ENCODE measurements at regions not wholly inside any gene's neighbourhood (a gene's known extent, or its start where the extent isn't known, plus 50 kb on each side); places are given as distances from the start of the nearest gene placed in this dataset.

DNA sequence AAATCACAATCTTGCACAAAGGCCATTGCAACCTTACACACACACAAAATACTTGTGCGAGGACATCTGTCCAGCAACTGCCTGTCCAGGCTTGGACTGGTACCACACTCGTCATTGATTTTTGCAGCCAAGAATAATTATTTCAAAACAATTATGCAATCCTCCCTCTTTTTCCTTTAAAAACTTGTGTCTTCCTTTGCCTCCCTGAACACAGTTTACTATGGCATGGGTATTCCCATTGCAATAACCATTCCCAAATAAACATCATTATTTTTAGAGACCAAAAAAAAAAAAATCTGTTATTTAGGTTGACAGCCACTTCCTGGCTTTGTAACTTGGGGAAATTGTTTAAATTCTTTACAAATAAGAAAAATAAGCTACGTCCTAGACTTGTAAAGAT is 54.0 kb downstream of the C11orf91 start:
- no peak for DNase-seq (ENCODE audit: extremely low read depth in 1 of 2, low read depth in 1 of 2)

DNA sequence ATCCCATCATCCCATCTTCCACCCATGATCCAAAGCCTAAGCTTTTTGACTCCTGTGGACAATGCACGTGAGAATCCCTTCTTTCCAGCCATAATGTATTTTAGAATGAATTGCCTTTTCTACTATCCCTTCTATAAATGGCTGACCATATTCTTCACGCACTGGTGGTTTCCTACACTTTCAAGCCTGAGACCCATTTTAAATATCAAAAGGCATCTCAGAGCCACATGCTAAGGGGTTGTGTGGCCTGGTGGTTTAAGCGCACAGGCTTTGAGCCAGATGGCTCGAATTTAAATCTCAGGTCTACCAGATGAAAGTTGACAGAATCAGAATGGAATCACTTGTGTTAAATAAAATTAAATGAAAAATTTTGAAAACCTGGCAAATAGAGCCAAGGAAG is 54.5 kb downstream of the C11orf91 start:
- no peak for DNase-seq (ENCODE audit: extremely low read depth in 1 of 2, low read depth in 1 of 2)

- DNase-seq (ENCODE audit: extremely low read depth in 1 of 2, low read depth in 1 of 2): no peak
Measured at GRCh38 chr11:33645686-33646085, 54.9 kb downstream of the C11orf91 start.

DNA sequence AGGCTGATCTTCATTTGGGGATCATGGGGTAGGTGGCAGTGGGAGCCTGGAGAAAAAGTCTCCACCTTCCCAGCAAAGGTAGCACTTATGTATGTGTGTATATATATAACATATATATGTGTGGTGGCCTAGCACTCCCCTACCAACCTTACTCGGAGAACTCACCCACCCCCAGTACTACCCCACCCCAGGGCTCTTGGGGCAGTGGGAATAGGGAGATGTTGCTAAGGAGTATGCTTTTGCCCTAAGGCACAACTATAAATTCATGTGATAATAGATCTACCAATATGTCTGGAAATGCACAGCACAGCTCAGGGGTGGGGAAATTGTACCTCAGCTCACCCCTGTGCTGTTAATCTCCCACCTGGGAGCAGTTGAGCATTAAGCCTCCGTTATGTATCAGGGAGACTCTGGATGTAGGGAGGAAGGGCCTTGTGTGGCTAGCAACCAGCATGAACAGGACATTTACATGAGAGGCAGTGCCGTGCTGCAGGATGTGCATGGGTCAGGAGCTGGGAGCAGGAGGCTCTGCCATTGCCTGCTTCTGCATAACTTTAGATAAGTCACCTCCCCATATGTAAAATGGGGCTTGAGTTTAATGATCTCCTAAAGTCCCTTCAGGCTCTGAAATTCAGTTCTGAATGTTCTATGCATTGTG is 57.3 kb downstream of the C11orf91 start:
- no peak for DNase-seq (ENCODE audit: extremely low read depth in 1 of 2, low read depth in 1 of 2)

DNA sequence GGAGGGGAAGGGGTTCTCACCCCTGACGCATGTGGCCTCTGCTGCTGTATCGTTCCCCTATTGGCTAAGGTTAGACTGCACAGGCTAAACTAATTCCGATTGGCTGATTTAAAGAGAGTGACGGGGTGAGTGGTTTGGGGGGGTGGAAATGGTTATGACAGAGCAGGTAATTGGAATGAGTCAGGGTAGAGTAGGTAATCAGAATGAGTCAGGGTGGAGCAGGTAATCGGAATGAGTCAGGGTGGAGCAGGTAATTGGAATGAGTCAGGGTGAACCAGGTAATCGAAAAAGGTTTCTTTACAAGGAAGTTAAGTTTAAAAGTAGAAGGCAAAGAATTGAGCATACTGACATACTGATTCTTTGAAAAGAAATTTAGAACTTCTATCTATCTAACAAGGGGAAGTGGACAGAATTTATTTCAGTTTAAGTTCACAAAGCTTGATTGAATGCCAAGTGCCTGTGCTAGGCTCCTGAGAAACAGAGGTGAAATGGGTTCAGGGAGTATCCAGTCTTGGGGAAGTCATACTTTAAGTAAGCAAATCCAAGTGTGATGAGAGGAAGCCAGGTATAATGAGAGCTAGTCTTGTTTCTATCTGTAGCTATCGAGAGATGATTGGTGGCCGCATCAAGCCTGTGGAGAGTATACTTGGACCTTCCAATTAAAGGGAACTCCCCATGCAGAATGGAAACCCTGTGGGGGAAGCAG is 58.0 kb downstream of the C11orf91 start:
- DNase-seq (ENCODE audit: extremely low read depth in 1 of 2, low read depth in 1 of 2): no peak

DNA sequence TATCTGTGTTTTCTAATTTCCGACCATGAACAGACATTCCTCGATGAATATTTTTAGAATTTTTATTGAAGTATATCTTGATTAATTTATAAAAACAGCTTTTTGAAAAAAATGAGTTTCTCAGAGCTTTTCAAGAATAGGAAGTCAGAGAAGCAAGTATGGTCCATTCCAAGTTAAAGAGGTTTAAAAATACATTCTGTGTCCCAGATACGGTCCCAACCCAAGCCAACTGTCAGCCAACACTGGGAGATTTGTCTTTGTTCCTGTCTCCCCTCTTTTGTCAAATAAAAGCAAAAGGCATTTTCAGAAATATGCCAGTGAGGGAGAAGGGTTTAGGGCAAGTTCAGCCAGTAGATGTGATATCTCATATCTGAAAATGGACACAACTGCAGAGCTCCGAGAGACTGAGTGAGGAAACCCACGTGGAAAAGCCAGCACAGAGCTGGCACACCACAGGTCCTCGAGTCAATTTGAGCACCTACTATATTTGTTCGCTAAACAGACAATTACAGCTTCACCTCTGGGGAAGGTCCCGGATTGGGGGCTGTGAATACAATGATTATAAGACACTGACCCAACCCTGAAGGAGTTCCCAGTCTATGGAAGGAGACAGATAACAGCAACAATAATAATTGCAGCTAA is 59.8 kb downstream of the C11orf91 start:
- no peak for DNase-seq (ENCODE audit: extremely low read depth in 1 of 2, low read depth in 1 of 2)

DNA sequence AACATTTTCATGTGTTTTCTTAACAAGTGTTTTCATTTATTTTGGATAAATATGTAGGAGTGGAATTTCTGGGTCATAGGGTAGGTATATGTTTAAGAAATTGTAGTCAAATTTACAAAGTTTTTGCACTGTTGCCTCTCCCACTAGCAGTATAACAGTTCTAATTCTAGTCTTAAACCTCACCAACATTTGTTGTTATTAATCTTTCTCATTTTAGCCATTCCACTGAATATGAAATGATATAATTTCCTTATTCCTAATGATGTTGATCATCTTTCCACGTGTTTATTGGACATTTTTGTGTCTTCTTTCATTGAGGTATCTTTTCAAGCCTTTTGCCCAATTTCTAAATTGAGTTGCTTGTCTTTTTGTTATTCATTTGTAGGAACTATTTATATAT is 62.0 kb downstream of the C11orf91 start:
- no peak for DNase-seq (ENCODE audit: extremely low read depth in 1 of 2, low read depth in 1 of 2)

DNA sequence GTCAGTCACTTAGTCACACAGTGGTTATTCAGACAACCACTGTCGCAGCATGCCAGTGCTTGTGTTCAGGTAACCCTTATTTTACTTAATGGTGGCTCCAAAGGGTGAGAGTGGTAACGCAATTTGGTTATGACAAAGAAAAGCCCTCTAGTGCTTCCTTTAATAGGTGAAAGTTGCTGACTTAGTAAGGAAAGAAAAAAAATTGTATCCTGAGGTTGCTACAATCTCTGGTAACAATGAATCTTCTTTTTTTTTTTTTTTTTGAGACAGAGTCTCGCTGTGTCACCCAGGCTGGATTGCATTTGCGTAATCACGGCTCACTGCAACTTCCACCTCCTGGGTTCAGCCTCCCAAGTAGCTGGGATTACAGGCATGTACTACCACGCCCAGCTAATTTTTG is 64.5 kb downstream of the C11orf91 start:
- no peak for DNase-seq (ENCODE audit: extremely low read depth in 1 of 2, low read depth in 1 of 2)

- DNase-seq (ENCODE audit: extremely low read depth in 1 of 2, low read depth in 1 of 2): no peak
Measured at GRCh38 chr11:33635161-33635560, 65.5 kb downstream of the C11orf91 start.

DNA sequence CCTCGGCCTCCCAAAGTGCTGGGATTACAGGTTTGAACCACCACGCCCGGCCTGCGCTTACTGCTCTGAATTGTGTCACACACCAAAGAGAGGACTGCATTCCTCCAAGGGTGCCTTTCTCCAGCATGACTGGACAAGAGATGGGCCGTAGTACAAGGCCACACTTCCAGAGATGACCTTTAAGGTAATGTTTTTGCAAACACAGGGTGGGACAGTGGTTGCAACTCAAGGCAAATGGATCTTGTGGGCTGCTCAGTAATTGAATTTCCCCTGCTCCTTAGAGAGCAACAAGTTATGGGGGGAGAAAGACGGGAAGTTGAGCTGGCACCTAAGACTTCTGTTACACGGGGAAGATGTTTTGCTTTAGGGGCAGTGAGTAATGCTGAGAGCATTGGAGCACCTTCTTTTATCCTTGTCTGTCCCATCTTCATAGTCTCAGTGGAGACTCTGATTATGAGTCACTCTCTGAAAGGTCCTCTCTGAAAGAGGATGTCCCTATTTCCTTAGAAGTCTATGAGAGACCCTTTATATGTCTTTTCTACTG is 66.3 kb downstream of the C11orf91 start:
- DNase-seq (ENCODE audit: extremely low read depth in 1 of 2, low read depth in 1 of 2): no peak

- DNase-seq (ENCODE audit: extremely low read depth in 1 of 2, low read depth in 1 of 2): no peak
Measured at GRCh38 chr11:33633251-33634003, 67.2 kb downstream of the C11orf91 start.

DNA sequence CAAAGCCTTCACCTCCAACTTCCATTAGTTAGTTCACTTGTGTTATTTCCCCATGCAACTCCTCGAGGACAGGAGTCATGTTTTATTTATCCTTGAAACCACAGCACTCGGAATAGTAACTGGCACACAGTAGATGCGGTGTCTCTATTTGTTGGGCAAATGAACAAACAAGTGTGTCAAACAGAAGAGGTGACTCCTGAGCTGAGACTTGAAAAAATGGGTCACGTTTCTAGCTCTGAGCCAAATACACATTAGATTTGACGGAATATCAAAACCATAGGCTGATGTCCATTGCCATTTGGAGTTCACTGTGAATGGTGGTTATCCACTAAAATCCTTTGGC is 68.9 kb downstream of the C11orf91 start:
- no peak for DNase-seq (ENCODE audit: extremely low read depth in 1 of 2, low read depth in 1 of 2)

- no peak for DNase-seq (ENCODE audit: extremely low read depth in 1 of 2, low read depth in 1 of 2)
Measured at GRCh38 chr11:33630936-33631748, 69.5 kb downstream of the C11orf91 start.

DNA sequence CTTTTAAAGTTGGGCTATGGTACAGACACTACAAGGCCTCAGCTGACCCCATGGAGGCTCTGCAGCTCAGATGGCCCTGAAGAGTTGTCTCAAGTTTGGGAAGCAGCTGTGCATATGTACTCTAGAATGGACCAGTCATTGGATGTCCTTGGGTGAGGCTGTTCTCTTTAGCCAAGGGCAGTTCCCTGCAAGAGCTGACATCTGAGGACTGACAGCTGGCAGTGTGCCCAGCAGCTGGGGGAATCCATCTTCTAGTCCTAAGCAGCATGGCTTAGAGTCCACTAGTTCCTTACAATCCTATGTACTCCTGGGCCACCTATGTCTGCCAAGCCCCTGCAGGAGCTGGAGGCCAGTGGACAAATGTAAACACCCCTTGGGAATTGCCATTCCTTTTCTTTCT is 76.5 kb downstream of the C11orf91 start:
- no peak for DNase-seq (ENCODE audit: extremely low read depth in 1 of 2, low read depth in 1 of 2)

DNA sequence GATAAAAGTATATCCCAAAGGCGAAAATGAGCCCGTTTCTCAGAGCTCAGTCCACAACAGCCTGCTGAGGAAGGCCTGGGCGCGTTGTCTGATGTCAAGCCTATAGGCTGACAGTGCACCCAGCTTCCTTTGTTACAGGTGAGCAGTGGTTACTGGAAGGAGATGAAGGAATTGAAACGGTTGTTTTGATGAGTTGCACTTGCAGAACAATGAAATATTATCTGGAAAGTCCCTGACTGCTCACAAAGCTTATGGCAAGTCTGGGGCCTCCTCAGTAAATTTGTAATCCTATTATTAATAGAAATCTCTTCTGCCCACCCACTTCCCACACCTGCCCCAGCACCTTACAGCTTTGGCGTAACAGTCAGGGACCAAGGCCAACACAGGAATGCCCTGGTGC is 77.8 kb downstream of the C11orf91 start:
- no peak for DNase-seq (ENCODE audit: extremely low read depth in 1 of 2, low read depth in 1 of 2)

GRCh38 chr11:33622186-33622585 is 78.4 kb downstream of the C11orf91 start:
- no peak for DNase-seq (ENCODE audit: extremely low read depth in 1 of 2, low read depth in 1 of 2)

DNA sequence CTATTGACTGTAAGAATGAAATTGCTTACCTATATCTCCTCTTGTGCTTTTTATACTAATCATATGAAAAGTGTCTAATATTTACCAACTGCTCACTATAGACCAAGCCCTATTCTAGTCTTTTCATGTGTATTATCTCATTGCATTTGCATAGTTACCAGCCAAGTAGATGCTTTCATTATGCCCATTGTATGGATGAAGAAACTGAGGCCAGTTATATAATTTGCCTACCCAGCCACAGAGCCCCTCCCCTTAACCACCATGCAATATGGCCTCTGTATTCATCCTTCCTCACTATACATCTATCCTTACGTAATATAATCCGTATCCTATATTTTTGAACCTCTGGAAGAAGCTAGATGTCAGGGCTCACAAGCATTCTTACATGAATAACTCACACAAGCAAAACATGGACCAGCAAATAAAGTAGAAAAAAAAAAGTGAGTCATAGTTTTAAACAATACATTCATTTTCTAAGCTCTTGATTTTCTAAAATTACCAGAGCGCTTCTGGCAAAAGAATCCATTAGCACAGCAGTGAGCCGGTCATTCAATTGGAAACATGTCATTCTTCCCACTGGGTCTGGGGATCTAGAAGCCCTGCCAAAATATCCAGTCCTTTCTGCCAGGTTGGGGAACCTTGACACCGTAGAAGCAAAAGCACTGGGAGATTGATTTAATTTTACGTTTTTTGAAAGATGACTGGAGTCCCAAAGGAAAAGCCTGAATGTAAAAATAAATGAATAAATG is 80.0 kb downstream of the C11orf91 start:
- no peak for DNase-seq (ENCODE audit: extremely low read depth in 1 of 2, low read depth in 1 of 2)

DNA sequence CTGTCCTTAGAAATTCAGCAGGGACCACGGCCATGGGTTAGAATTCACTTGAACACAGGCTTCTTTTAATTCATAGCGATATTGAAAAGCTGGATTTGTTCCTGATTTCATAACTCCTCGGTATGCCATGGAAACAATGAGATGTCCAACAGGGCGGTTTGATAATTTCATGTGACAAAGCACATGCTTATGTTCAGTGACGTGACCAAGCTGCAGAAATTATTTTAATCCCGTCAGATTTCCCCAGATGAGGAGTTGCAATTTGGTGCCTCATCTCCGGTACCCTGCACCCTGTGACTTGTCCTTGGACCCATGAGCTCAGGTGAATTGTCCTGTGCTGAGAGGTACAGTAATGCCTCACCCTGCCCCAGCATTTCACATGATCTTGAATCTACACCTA is 81.7 kb downstream of the C11orf91 start:
- no peak for DNase-seq (ENCODE audit: extremely low read depth in 1 of 2, low read depth in 1 of 2)

DNA sequence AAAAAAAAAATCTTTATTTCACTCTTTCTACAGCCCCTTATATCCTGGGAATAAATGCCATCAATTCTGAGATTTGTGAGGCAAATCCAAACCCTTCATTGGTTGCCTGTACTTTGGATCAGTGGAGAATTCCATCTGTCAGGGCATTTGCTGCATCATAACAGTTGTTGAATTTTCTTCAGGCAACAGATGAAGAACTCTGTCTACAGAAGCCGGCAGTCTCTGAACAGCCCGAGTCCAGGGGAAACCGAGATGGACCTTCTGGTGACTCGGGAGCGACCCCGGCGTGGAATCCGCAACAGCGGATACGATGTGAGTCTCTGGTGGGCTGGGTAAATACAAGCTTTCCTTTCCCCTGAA is 82.3 kb downstream of the C11orf91 start:
- DNase-seq (ENCODE audit: extremely low read depth in 1 of 2, low read depth in 1 of 2): no peak
